GM23338 (cell line): ENCODE measurements at regions not wholly inside any gene's neighbourhood (a gene's known extent, or its start where the extent isn't known, plus 50 kb on each side); places are given as distances from the start of the nearest gene placed in this dataset.

Experiments
- ATAC-seq: fragments of 200-7000 bp; cut with Tn5 transposase; 3 replicates; pipeline ENCODE4 v1.9.1; 2020
- DNase-seq: peaks from one replicate; pipeline ENCODE4 v3.0.0-alpha.2; 2015; ENCODE audit warnings: low spot score
- H2AFZ ChIP-seq: fragments of 200-600 bp; sonication (generic); 2 replicates; pipeline ENCODE4 v1.8.0; 2016; ENCODE audit warnings: antibody characterized with exemption, mild to moderate bottlenecking, moderate library complexity
- H3F3A ChIP-seq: fragments of 200-600 bp; sonication (generic); replicated peaks from 2 replicates; pipeline ENCODE4 v1.8.0; 2017; ENCODE audit warnings: antibody characterized with exemption, mixed run types, low read depth
- H3K27ac ChIP-seq: fragments of 200-600 bp; sonication (generic); 2 replicates; pipeline ENCODE4 v1.6.1; 2016; ENCODE audit warnings: low read depth
- H3K27me3 ChIP-seq: fragments of 200-600 bp; sonication (generic); 2 replicates; pipeline ENCODE4 v1.8.0; 2016; ENCODE audit warnings: mild to moderate bottlenecking, mixed run types, moderate library complexity; ENCODE audit not compliant: insufficient read depth
- H3K36me3 ChIP-seq: fragments of 200-600 bp; sonication (generic); 2 replicates; pipeline ENCODE4 v1.8.0; 2016; ENCODE audit warnings: mild to moderate bottlenecking; ENCODE audit not compliant: insufficient read depth
- H3K4me1 ChIP-seq: fragments of 200-600 bp; sonication (generic); 2 replicates; pipeline ENCODE4 v1.8.0; 2016; ENCODE audit warnings: mild to moderate bottlenecking, moderate library complexity; ENCODE audit not compliant: insufficient read depth
- H3K4me2 ChIP-seq: fragments of 200-600 bp; sonication (generic); 2 replicates; pipeline ENCODE4 v1.7.1; 2017; ENCODE audit warnings: mixed run types
- H3K4me3 ChIP-seq: fragments of 200-600 bp; sonication (generic); 2 replicates; pipeline ENCODE4 v1.6.1; 2016; ENCODE audit warnings: mixed run types
- H3K79me2 ChIP-seq: fragments of 200-600 bp; sonication (generic); replicated peaks from 2 replicates; pipeline ENCODE4 v1.8.0; 2017; ENCODE audit warnings: mild to moderate bottlenecking; ENCODE audit not compliant: insufficient read depth
- H3K9me2 ChIP-seq: fragments of 200-600 bp; sonication (generic); 2 replicates; pipeline ENCODE4 v1.8.0; 2017; ENCODE audit not compliant: insufficient read depth
- H4K20me1 ChIP-seq: fragments of 200-600 bp; sonication (generic); replicated peaks from 2 replicates; pipeline ENCODE4 v1.8.0; 2017; ENCODE audit warnings: mild to moderate bottlenecking; ENCODE audit not compliant: insufficient read depth
- H3K27ac Mint-ChIP-seq: 2 replicates; pipeline ENCODE4 v1.8.0; 2020; ENCODE audit warnings: inconsistent platforms, mild to moderate bottlenecking, moderate library complexity, mixed read lengths
- H3K27me3 Mint-ChIP-seq: 3 replicates; pipeline ENCODE4 v1.8.0; 2022; ENCODE audit warnings: low read depth, mild to moderate bottlenecking, moderate library complexity, mixed read lengths, inconsistent platforms; ENCODE audit not compliant: insufficient read depth, poor library complexity
- H3K36me3 Mint-ChIP-seq: 3 replicates; pipeline ENCODE4 v1.8.0; 2021; ENCODE audit warnings: low read depth, mild to moderate bottlenecking, inconsistent platforms, moderate library complexity, mixed read lengths
- H3K4me1 Mint-ChIP-seq: 3 replicates; pipeline ENCODE4 v1.8.0; 2020; ENCODE audit warnings: mild to moderate bottlenecking, inconsistent platforms, mixed read lengths
- H3K4me3 Mint-ChIP-seq: 3 replicates; pipeline ENCODE4 v1.8.0; 2021; ENCODE audit warnings: moderate library complexity, mild to moderate bottlenecking, inconsistent platforms, mixed read lengths
- H3K9me3 Mint-ChIP-seq: 3 replicates; pipeline ENCODE4 v1.8.0; 2020; ENCODE audit warnings: moderate library complexity, mild to moderate bottlenecking, inconsistent platforms, mixed read lengths
- CREB1 ChIP-seq: fragments of 250-450 bp; sonication (Bioruptor Pico); IDR thresholded peaks from 2 replicates; pipeline ENCODE4 v1.5.0; 2020; ENCODE audit warnings: low read depth, mild to moderate bottlenecking, moderate library complexity
- CTCF ChIP-seq, 2 experiments: fragments of 200-600 bp in 1 of 2; sonication (generic) in 1 of 2; conservative IDR thresholded peaks; 2 replicates each; pipeline versions ENCODE4 v1.5.1 to v1.6.1; 2016 to 2017; ENCODE audit warnings: antibody characterized with exemption in 2 of 2, low read depth in 2 of 2, mild to moderate bottlenecking in 2 of 2, moderate library complexity in 1 of 2
- ETS1 ChIP-seq: IDR thresholded peaks from 2 replicates; pipeline ENCODE4 v1.6.1; 2016; ENCODE audit warnings: antibody characterized with exemption
- EZH2 ChIP-seq: fragments of 200-600 bp; sonication (generic); IDR thresholded peaks from one replicate; pipeline ENCODE4 v1.8.0; 2017; ENCODE audit warnings: antibody characterized with exemption, mild to moderate bottlenecking, low read depth; ENCODE audit not compliant: unreplicated experiment
- EZH2phosphoT487 ChIP-seq: fragments of 200-600 bp; sonication (generic); IDR thresholded peaks from one replicate; pipeline ENCODE4 v1.8.1; 2018; ENCODE audit warnings: antibody characterized with exemption; ENCODE audit not compliant: unreplicated experiment
- JUNB ChIP-seq: IDR thresholded peaks from one replicate; pipeline ENCODE4 v1.6.1; 2016; ENCODE audit warnings: antibody characterized with exemption; ENCODE audit not compliant: unreplicated experiment
- NANOG ChIP-seq: IDR thresholded peaks from 2 replicates; pipeline ENCODE4 v1.6.1; 2016; ENCODE audit warnings: antibody characterized with exemption, borderline replicate concordance
- POLR2AphosphoS5 ChIP-seq: IDR thresholded peaks from 2 replicates; pipeline ENCODE4 v1.6.1; 2016; ENCODE audit warnings: antibody characterized with exemption, low read depth
- REST ChIP-seq: IDR thresholded peaks from one replicate; pipeline ENCODE4 v1.6.1; 2018; ENCODE audit warnings: antibody characterized with exemption; ENCODE audit not compliant: unreplicated experiment
- STAT1 ChIP-seq: IDR thresholded peaks from one replicate; pipeline ENCODE4 v1.6.1; 2016; ENCODE audit warnings: antibody characterized with exemption; ENCODE audit not compliant: unreplicated experiment
- ZNF114 ChIP-seq: fragments of 250-450 bp; sonication (Bioruptor Pico); IDR thresholded peaks from 2 replicates; pipeline ENCODE4 v1.5.0; 2020; ENCODE audit warnings: mild to moderate bottlenecking, moderate library complexity
- ZNF331 ChIP-seq: fragments of 250-450 bp; sonication (Bioruptor Pico); IDR thresholded peaks from 2 replicates; pipeline ENCODE4 v1.5.0; 2020; ENCODE audit warnings: low read depth, mild to moderate bottlenecking, moderate library complexity
- ZNF462 ChIP-seq: fragments of 250-450 bp; sonication (Bioruptor Pico); IDR thresholded peaks from 2 replicates; pipeline ENCODE4 v1.5.0; 2020; ENCODE audit warnings: mild to moderate bottlenecking, moderate library complexity

GRCh38 chr2:39542523-39542922, 105.4 kb upstream of the MAP4K3 start:
- Mint-ChIP-seq H3K4me3 (no peak overlapping the region), H3K9me3 (no peaks in the 10 kb centered on the region), H3K4me1 (peaks cover 11% of the 10 kb centered on the region), H3K27me3 (peaks cover 2% of the 10 kb centered on the region), H3K27ac (no peak overlapping the region), H3K36me3 (no peaks in the 10 kb centered on the region; the same call in 2 of the 3 replicates)
- no peaks in the 10 kb centered on the region for H3F3A ChIP-seq
- no peak for ATAC-seq
- H4K20me1 ChIP-seq = no peaks in the 10 kb centered on the region
- H3K4me2 ChIP-seq = no peak overlapping the region
- peaks cover 21% of the 10 kb centered on the region for H3K9me2 ChIP-seq
- no peak for DNase-seq
- H3K36me3 ChIP-seq = no peaks in the 10 kb centered on the region
- H2AFZ ChIP-seq = no peak overlapping the region
- peaks cover 8% of the 10 kb centered on the region for H3K4me1 ChIP-seq
- no peaks in the 10 kb centered on the region for H3K79me2 ChIP-seq
- H3K27ac ChIP-seq = no peak overlapping the region
- TF ChIP-seq STAT1 (no peak), JUNB (no peak), REST (no peak), EZH2phosphoT487 (no peak), CREB1 (CRISPR knock-in tag) (no peak), NANOG (no peak), EZH2 (no peak), ZNF462 (CRISPR knock-in tag) (no peak), ZNF114 (CRISPR knock-in tag) (no peak), POLR2AphosphoS5 (no peak), ZNF331 (CRISPR knock-in tag) (no peak), ETS1 (no peak), CTCF (conservative IDR thresholded peaks at IDR 0.05; ENCODE audit: low read depth in 2 of 2) (no peak)
- no peaks in the 10 kb centered on the region for H3K27me3 ChIP-seq
- no peak overlapping the region for H3K4me3 ChIP-seq
